ENCODE measurements at regions not wholly inside any gene's neighbourhood (a gene's known extent, or its start where the extent isn't known, plus 50 kb on each side); places are given as distances from the start of the nearest gene placed in this dataset.
"Not testable (repeated sequence)": the region's sequence is repeated elsewhere in the genome, so short reads cannot be mapped to it uniquely, and the experiment has no call there.

- no peaks in the 10 kb centered on the region for H3K36me3 Mint-ChIP-seq (ENCODE audit: low read depth)
- TF ChIP-seq CTCF (IDR thresholded peaks at IDR 0.05): no peak
- no peak overlapping the region for H3K27ac Mint-ChIP-seq
- H3K4me3 Mint-ChIP-seq: no peak overlapping the region
- H3K9me3 Mint-ChIP-seq: no peaks in the 10 kb centered on the region
- no peak for DNase-seq
- peaks cover 12% of the 10 kb centered on the region for H3K4me1 Mint-ChIP-seq
- peaks cover 3% of the 10 kb centered on the region for H3K27me3 Mint-ChIP-seq (ENCODE audit: low read depth, poor library complexity)
Observed at GRCh38 chr2:34785206-34785785, 1186.2 kb upstream of the FAM98A start.

GRCh38 chr2:34784701-34785100, 1185.6 kb upstream of the FAM98A start:
- Mint-ChIP-seq H3K4me1 (peaks cover 6% of the 10 kb centered on the region), H3K4me3 (no peak overlapping the region), H3K27me3 (ENCODE audit: low read depth, poor library complexity) (no peaks in the 10 kb centered on the region), H3K36me3 (ENCODE audit: low read depth) (no peaks in the 10 kb centered on the region), H3K27ac (no peak overlapping the region), H3K9me3 (no peaks in the 10 kb centered on the region)
- no peak for TF ChIP-seq CTCF (IDR thresholded peaks at IDR 0.05)
- no peak for DNase-seq

- not testable (repeated sequence) for DNase-seq; H3K4me3 Mint-ChIP-seq; H3K27me3 Mint-ChIP-seq (ENCODE audit: low read depth, poor library complexity); H3K9me3 Mint-ChIP-seq; H3K36me3 Mint-ChIP-seq (ENCODE audit: low read depth); H3K27ac Mint-ChIP-seq; H3K4me1 Mint-ChIP-seq
Observed at GRCh38 chr2:34750742-34751141, 1151.6 kb upstream of the FAM98A start.

GRCh38 chr2:34747643-34748042, 1148.5 kb upstream of the FAM98A start:
- Mint-ChIP-seq H3K4me3 (no peak overlapping the region), H3K36me3 (ENCODE audit: low read depth) (no peaks in the 10 kb centered on the region), H3K4me1 (no peaks in the 10 kb centered on the region), H3K27ac (no peak overlapping the region), H3K27me3 (ENCODE audit: low read depth, poor library complexity) (peaks cover 2% of the 10 kb centered on the region), H3K9me3 (no peaks in the 10 kb centered on the region)
- TF ChIP-seq CTCF (IDR thresholded peaks at IDR 0.05): no peak
- no peak for DNase-seq

- DNase-seq: peak; percentile 25
- Mint-ChIP-seq H3K4me1 (no peaks in the 10 kb centered on the region), H3K9me3 (no peaks in the 10 kb centered on the region), H3K27ac (no peak overlapping the region), H3K27me3 (ENCODE audit: low read depth, poor library complexity) (no peaks in the 10 kb centered on the region), H3K36me3 (ENCODE audit: low read depth) (no peaks in the 10 kb centered on the region), H3K4me3 (no peak overlapping the region)
- peak; percentile 54 for TF ChIP-seq CTCF (IDR thresholded peaks at IDR 0.05)
Observed at GRCh38 chr2:34738691-34739090, 1139.6 kb upstream of the FAM98A start.

GRCh38 chr2:34737146-34737545, 1138.0 kb upstream of the FAM98A start:
- Mint-ChIP-seq H3K9me3 (no peaks in the 10 kb centered on the region), H3K4me1 (no peaks in the 10 kb centered on the region), H3K36me3 (ENCODE audit: low read depth) (no peaks in the 10 kb centered on the region), H3K27ac (no peak overlapping the region), H3K4me3 (no peak overlapping the region), H3K27me3 (ENCODE audit: low read depth, poor library complexity) (no peaks in the 10 kb centered on the region)
- TF ChIP-seq CTCF (IDR thresholded peaks at IDR 0.05): no peak
- no peak for DNase-seq

Measured in nephron progenitor cell (in vitro differentiated cells).